NB4 (cell line): ENCODE measurements at regions not wholly inside any gene's neighbourhood (a gene's known extent, or its start where the extent isn't known, plus 50 kb on each side); places are given as distances from the start of the nearest gene placed in this dataset.

Source experiments
- DNase-seq: peaks from one replicate; pipeline ENCODE4 v3.0.0; 2010; ENCODE audit warnings: low read depth
- H3K4me3 ChIP-seq: one replicate; pipeline ENCODE4 v1.5.1; 2011; ENCODE audit warnings: mild to moderate bottlenecking, low read depth, low read length, moderate library complexity
- MYC ChIP-seq: IDR thresholded peaks from 2 replicates; pipeline ENCODE4 v1.6.1; 2011; ENCODE audit warnings: low read depth, low read length
- POLR2A ChIP-seq: IDR thresholded peaks from 2 replicates; pipeline ENCODE4 v1.6.1; 2011; ENCODE audit warnings: mild to moderate bottlenecking; ENCODE audit not compliant: insufficient read length; ENCODE audit errors: extremely low read depth
- TF ChIP-seq, protein P1 (sequence below): IDR thresholded peaks from one replicate; pipeline ENCODE4 v1.5.1; 2012; ENCODE audit warnings: low read depth, low read length
- TF ChIP-seq, protein P2 (sequence below): IDR thresholded peaks from 2 replicates; pipeline ENCODE4 v1.6.1; 2011; ENCODE audit warnings: low read depth, low read length

- TF ChIP-seq POLR2A: no peak
- TF ChIP-seq, protein P1, sequence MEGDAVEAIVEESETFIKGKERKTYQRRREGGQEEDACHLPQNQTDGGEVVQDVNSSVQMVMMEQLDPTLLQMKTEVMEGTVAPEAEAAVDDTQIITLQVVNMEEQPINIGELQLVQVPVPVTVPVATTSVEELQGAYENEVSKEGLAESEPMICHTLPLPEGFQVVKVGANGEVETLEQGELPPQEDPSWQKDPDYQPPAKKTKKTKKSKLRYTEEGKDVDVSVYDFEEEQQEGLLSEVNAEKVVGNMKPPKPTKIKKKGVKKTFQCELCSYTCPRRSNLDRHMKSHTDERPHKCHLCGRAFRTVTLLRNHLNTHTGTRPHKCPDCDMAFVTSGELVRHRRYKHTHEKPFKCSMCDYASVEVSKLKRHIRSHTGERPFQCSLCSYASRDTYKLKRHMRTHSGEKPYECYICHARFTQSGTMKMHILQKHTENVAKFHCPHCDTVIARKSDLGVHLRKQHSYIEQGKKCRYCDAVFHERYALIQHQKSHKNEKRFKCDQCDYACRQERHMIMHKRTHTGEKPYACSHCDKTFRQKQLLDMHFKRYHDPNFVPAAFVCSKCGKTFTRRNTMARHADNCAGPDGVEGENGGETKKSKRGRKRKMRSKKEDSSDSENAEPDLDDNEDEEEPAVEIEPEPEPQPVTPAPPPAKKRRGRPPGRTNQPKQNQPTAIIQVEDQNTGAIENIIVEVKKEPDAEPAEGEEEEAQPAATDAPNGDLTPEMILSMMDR: no peak
- no peak for TF ChIP-seq MYC
- TF ChIP-seq, protein P2, sequence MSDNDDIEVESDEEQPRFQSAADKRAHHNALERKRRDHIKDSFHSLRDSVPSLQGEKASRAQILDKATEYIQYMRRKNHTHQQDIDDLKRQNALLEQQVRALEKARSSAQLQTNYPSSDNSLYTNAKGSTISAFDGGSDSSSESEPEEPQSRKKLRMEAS: no peak
- no peak overlapping the region for H3K4me3 ChIP-seq
- no peak for DNase-seq
Observed at GRCh38 chr16:50984688-50985087, 166.4 kb downstream of the SALL1 start.

DNA sequence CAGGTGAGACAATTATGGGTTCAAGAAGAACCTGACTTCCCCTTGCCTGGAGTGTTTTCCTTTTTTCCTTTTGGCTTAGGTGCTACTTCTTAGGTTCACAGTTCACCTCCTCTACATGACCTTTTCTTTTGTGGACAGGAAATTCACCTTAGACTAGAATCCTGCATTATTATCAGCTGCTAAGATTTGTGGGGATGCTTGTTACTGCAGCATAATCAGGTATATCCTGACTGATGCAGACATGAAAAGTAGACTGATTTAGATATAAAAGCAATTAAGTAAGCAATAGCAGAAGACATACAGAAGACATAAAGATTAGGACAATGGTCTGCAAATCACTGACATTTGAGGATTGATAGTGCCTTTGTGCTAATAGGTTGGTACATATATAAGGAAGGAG lies 168.3 kb downstream of the SALL1 start:
- no peak for TF ChIP-seq POLR2A
- TF ChIP-seq, protein P2: no peak
- DNase-seq: no peak
- no peak overlapping the region for H3K4me3 ChIP-seq

GRCh38 chr16:50981951-50982350 lies 169.1 kb downstream of the SALL1 start:
- DNase-seq: no peak
- TF ChIP-seq MYC (no peak), POLR2A (no peak)
- TF ChIP-seq, protein P2: no peak
- TF ChIP-seq, protein P1: no peak
- H3K4me3 ChIP-seq: no peak overlapping the region

DNA sequence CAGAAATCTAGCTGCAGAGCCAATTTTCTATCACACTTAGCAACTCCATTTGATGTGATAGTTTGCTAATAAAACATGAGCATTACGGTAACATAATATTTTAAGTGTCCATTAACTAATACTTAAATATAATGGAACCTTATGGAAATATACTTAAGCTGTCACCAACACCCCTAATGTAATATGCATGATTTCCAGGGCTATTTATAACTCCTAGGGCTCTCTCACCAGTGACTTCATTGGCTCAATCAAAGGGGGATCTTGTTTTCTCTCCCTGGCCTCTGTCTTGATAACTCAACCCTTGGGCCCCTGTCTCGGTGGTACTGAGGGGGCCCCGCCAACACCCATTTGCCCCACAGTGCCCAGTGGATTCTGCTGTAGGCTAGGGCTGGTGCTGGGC lies 170.4 kb downstream of the SALL1 start:
- H3K4me3 ChIP-seq: no peak overlapping the region
- DNase-seq: no peak
- TF ChIP-seq, protein P1: no peak
- TF ChIP-seq, protein P2: no peak
- TF ChIP-seq POLR2A (no peak), MYC (no peak)

DNA sequence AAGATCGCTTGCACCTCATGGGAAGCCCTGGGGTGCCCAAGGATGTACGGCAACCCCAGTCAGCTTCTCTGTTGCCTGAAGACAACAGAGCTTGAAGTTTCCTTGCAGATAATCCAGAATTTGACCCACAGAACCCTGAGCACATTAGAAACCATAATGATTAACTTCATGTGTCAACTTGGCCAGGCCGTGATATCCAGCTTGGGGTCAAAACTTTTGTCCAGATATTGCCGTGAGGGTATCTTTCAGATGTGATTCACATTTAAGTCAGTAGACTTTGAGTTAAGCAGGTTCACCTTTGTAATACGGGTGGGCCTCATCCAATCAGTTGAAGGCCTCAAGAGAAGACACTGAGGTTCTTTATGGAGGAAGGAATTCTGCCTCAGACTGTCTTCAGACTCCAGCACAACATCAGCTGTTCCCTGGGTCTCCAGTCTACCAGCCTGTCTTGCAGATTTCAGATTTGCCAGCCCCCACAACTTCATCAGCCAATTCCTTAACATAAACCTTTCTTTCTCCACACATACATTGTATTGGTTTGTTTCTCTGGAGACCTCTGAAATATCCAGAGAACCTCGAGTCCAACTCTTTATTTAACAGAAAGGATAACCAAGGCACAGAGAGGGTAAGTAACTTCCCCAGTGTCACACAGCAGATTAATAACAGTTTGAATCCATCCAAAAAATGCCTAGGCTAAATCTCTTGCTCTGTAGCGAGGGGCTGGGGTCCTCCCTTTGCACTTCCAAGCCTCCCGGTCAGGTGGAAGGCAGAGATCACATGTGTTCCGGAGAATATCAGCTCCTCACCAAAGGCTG lies 171.1 kb downstream of the SALL1 start:
- no peak overlapping the region for H3K4me3 ChIP-seq
- no peak for DNase-seq
- TF ChIP-seq POLR2A (no peak), MYC (no peak)
- TF ChIP-seq, protein P2: no peak
- TF ChIP-seq, protein P1: no peak

GRCh38 chr16:50977138-50977537 lies 173.9 kb downstream of the SALL1 start:
- DNase-seq: no peak
- no peak overlapping the region for H3K4me3 ChIP-seq
- TF ChIP-seq, protein P1: no peak
- TF ChIP-seq, protein P2: no peak
- no peak for TF ChIP-seq MYC
